ENCODE measurements at regions not wholly inside any gene's neighbourhood (a gene's known extent, or its start where the extent isn't known, plus 50 kb on each side); places are given as distances from the start of the nearest gene placed in this dataset.
"Not testable (repeated sequence)": the region's sequence is repeated elsewhere in the genome, so short reads cannot be mapped to it uniquely, and the experiment has no call there.

GRCh38 chr9:129434187-129434586 is 186.7 kb downstream of the C9orf50 start:
- H3K4me3 ChIP-seq (ENCODE audit: low read depth, low read length), result no peak overlapping the region
- TF ChIP-seq, protein P1, sequence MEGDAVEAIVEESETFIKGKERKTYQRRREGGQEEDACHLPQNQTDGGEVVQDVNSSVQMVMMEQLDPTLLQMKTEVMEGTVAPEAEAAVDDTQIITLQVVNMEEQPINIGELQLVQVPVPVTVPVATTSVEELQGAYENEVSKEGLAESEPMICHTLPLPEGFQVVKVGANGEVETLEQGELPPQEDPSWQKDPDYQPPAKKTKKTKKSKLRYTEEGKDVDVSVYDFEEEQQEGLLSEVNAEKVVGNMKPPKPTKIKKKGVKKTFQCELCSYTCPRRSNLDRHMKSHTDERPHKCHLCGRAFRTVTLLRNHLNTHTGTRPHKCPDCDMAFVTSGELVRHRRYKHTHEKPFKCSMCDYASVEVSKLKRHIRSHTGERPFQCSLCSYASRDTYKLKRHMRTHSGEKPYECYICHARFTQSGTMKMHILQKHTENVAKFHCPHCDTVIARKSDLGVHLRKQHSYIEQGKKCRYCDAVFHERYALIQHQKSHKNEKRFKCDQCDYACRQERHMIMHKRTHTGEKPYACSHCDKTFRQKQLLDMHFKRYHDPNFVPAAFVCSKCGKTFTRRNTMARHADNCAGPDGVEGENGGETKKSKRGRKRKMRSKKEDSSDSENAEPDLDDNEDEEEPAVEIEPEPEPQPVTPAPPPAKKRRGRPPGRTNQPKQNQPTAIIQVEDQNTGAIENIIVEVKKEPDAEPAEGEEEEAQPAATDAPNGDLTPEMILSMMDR (IDR thresholded peaks at IDR 0.05; ENCODE audit: borderline replicate concordance, insufficient read depth, low read depth, low read length), result no peak

- TF ChIP-seq, protein P1 (IDR thresholded peaks at IDR 0.05; ENCODE audit: borderline replicate concordance, insufficient read depth, low read depth, low read length), result no peak
- H3K4me3 ChIP-seq (ENCODE audit: low read depth, low read length), result no peak overlapping the region
These were observed 188.4 kb downstream of the C9orf50 start for GRCh38 chr9:129432297-129433154.

DNA sequence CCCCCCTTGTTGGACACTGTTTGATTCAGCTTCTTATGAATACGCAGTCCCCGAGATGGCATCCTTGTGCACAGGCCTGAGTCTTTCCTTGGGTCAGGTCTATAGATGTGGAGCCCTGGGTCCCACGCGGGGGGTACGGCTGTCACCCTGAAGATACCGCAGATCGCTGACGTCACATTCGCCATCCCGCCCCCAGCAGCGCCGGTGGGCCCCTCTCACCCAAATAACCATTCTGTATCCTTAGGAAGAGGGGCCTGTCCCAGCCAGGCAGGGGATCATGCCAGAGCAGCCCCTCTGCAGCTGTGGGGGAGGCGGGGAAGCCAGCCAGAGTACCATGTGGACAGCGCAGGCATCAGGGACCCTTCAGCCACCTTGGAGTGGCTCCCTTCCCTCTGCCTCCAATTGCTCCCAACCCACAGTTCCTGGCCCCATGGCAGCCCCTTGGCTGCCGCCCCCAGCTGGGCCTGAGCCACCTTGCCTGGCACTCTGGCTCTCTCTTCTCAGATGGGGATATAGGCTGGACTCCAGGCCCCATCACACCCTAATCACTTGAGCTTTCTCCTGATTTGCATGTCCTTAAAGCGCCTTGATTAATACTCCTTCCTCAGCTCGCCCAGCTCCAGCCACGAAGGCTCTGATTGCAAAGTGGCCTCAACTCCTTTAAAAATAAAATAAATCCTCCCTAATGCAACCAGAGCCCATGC is 189.8 kb downstream of the C9orf50 start:
- TF ChIP-seq, protein P1 (IDR thresholded peaks at IDR 0.05; ENCODE audit: borderline replicate concordance, insufficient read depth, low read depth, low read length), result no peak
- no peak overlapping the region for H3K4me3 ChIP-seq (ENCODE audit: low read depth, low read length)

GRCh38 chr9:129428864-129429577 is 191.9 kb downstream of the C9orf50 start:
- TF ChIP-seq, protein P1 (IDR thresholded peaks at IDR 0.05; ENCODE audit: borderline replicate concordance, insufficient read depth, low read depth, low read length), result no peak
- H3K4me3 ChIP-seq (ENCODE audit: low read depth, low read length), result no peak overlapping the region

DNA sequence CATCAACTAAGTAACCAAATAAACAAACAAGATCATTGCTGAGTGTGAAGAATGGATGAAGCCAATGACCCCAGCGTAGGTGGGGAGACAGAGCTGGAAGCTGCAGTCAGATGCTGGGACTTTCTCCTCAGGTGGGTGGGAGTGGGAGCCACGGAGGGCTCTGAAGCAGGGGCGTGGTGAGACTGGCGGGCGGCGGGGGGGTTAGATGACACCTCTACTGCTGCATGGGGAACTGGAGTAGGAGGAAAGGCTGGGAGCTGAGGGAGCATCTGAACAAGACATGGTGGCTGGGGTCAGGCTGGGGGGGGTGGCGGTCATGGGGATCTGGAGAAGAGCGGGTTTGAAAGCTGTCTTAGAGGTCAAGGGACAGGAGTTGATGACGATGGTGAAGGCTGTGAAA is 193.8 kb downstream of the C9orf50 start:
- TF ChIP-seq, protein P1 (IDR thresholded peaks at IDR 0.05; ENCODE audit: borderline replicate concordance, insufficient read depth, low read depth, low read length), result no peak

DNA sequence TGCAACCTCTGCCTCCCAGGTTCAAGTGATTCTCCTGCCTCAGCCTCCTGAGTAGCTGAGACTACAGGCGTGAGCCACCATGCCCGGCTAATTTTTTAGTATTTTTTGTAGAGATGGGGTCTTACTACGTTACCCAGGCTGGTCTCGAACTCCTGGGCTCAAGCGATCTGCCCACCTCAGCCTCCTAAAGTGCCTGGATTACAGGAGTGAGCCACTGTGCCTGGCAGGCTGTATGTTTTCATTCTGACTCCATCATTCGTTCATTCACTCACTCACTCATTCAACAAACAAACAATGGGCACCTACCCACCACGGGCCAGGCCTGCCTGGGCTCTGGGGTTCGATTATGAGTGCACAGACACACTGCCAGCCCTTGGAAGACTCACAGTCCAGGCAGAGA is 197.1 kb downstream of the C9orf50 start:
- H3K4me3 ChIP-seq (ENCODE audit: low read depth, low read length), result not testable (repeated sequence)

More for the DNA sequence above, 193.8 kb downstream of the C9orf50 start:
- H3K4me3 ChIP-seq (ENCODE audit: low read depth, low read length), result no peak overlapping the region

GRCh38 chr9:129423216-129423615 is 197.7 kb downstream of the C9orf50 start:
- TF ChIP-seq, protein P1 (IDR thresholded peaks at IDR 0.05; ENCODE audit: borderline replicate concordance, insufficient read depth, low read depth, low read length), result no peak
- no peak overlapping the region for H3K4me3 ChIP-seq (ENCODE audit: low read depth, low read length)
